Upper lobe of left lung (tissue), 4 donors: ENCODE measurements at regions not wholly inside any gene's neighbourhood (a gene's known extent, or its start where the extent isn't known, plus 50 kb on each side); places are given as distances from the start of the nearest gene placed in this dataset.

ENCODE experiments used
- EP300 ChIP-seq, 4 donors: sonication (generic); formaldehyde crosslinking; IDR thresholded peaks; one replicate each; pipeline ENCODE4 v1.5.1; 2017; ENCODE audit warnings: antibody characterized with exemption in 4 of 4, control low read depth in 2 of 4
- POLR2A ChIP-seq, 4 donors: fragments of 450-650 bp; IDR thresholded peaks; one replicate each; pipeline ENCODE4 v1.5.1; 2016 to 2017; ENCODE audit warnings: antibody characterized with exemption in 4 of 4, mild to moderate bottlenecking in 2 of 4
- POLR2AphosphoS5 ChIP-seq, 2 donors: sonication (generic); formaldehyde crosslinking; IDR thresholded peaks; one replicate each; pipeline ENCODE4 v1.5.1; 2017; ENCODE audit warnings: antibody characterized with exemption in 2 of 2
- TF ChIP-seq, protein P1 (sequence below), 6 experiments: fragments of 450-650 bp in 4 of 6; fragments of 200-600 bp in 2 of 6; sonication (generic) in 2 of 6; IDR thresholded peaks; one replicate each; pipeline ENCODE4 v1.5.1; 2016 to 2019; ENCODE audit warnings: antibody characterized with exemption in 6 of 6

- TF ChIP-seq POLR2A (IDR thresholded peaks at IDR 0.05) (no peak), EP300 (IDR thresholded peaks at IDR 0.05) (no peak), POLR2AphosphoS5 (IDR thresholded peaks at IDR 0.05) (no peak)
- TF ChIP-seq, protein P1, sequence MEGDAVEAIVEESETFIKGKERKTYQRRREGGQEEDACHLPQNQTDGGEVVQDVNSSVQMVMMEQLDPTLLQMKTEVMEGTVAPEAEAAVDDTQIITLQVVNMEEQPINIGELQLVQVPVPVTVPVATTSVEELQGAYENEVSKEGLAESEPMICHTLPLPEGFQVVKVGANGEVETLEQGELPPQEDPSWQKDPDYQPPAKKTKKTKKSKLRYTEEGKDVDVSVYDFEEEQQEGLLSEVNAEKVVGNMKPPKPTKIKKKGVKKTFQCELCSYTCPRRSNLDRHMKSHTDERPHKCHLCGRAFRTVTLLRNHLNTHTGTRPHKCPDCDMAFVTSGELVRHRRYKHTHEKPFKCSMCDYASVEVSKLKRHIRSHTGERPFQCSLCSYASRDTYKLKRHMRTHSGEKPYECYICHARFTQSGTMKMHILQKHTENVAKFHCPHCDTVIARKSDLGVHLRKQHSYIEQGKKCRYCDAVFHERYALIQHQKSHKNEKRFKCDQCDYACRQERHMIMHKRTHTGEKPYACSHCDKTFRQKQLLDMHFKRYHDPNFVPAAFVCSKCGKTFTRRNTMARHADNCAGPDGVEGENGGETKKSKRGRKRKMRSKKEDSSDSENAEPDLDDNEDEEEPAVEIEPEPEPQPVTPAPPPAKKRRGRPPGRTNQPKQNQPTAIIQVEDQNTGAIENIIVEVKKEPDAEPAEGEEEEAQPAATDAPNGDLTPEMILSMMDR (IDR thresholded peaks at IDR 0.05), result no peak
Measured at GRCh38 chr14:105665951-105666277, 139.5 kb downstream of the TMEM121 start.
